G401 (cell line): ENCODE measurements at regions not wholly inside any gene's neighbourhood (a gene's known extent, or its start where the extent isn't known, plus 50 kb on each side); places are given as distances from the start of the nearest gene placed in this dataset.
A peak's percentile ranks its signal among the peaks of the same experiment; 100 is the strongest.
"Not testable (repeated sequence)": the region's sequence is repeated elsewhere in the genome, so short reads cannot be mapped to it uniquely, and the experiment has no call there.

Experiments used
- DNase-seq: peaks from one replicate; pipeline ENCODE4 v3.0.0-alpha.2; 2015; ENCODE audit warnings: low spot score
- in situ Hi-C: cut with HindIII; loops from 2 replicates; pipeline ENCODE4 v1.10.0; 2016; ENCODE audit warnings: low sequenced_read_pairs, mixed read lengths

DNA sequence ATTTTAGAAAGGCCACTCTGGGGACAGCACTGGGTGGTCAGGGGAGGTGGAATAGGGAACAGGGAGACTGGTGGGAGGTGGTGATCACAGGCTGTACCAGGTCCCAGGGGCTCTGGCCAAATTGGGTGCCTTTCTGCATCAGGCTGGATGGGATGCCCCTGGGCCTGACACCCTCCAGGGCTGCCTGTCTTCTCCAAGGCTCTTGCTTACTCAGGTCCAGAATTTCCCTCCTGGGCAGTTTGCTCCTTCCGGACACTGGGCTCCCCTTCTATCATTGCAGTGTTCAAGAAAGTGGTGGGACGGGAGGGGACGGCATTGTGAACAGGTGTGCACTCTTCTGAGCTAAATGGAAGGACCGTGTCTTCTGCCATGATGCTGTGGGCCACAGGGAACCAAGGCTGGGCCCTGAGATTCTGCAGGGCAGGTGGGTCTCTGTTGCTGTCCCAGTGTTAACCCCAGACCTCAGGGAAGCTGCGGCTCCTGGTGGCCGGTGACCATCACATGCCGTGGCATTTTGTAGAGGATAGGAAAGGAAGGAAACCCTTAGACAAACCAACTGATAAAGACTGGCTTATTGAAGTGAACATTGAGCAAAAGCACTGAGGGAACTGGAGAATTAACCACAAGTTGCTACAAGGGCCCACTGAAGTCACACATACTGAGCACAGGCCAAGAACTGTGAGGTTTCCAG lies 93.7 kb upstream of the HS6ST1 start:
- DNase-seq: no peak
- in situ Hi-C loops: no loop called here

DNA sequence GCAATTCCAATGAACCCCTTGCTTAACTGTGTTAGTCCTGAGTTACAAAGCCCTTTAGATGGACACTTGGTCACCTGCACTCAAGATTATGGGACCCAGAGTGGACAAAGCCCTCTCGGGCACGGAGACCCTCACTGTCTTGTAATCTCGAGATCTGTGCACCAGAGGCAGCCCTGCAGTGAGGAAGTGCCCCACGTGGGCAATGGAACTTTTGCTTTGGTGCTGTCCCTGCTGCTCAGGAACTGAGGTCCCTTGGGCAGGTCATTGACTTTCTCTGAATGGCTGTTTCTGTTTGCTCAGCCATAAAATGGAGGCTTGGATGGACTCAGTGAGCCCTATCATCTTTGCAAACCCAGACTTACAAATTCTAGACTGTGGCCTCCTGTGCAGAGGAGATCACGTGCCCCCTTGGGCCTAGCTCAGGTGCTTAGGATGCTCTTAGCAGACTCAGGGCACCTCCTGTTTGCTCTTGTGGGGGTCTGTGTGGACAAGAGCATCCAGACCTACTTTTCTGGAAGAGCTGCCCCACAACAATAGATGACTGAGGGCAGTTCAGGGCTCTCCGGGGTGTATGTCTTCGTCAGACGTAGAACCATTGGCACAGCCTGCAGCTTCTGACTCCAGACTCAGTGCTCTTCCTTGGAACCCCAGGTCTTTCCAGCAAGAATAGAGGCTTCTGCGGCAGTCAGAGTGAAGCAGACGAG lies 94.5 kb upstream of the HS6ST1 start:
- in situ Hi-C loops: no loop called here
- no peak for DNase-seq

DNA sequence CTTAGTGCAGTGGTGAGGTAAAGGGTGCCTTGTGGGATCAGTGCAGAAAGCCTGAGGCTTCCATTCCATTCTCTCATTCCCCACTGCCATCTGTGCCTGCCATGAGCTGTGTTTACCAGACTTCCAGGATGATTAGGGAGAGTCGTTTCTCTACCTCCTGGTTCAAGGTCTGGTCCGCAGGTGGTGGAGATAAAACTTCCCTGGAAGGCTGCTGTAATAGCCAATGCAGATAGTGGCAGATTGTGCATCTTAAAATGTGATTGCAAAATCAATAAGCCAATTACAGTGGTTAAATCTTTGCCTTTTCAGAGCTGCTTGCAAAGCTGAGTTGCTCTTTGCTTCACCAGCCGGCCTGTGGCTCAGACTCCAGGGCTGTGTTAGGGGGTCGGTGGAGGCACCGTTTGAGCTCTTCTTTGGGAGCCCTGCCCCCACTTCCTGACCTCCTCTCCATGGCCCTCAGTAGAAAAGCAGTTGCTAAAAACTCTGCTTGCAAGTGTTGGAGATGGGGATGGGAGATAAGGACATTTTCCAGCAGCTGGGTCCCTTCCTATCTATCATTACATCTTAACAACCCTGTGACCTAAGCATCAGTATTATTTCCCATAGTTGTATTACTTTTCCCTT lies 95.2 kb upstream of the HS6ST1 start:
- in situ Hi-C loops: no loop called here
- no peak for DNase-seq

DNA sequence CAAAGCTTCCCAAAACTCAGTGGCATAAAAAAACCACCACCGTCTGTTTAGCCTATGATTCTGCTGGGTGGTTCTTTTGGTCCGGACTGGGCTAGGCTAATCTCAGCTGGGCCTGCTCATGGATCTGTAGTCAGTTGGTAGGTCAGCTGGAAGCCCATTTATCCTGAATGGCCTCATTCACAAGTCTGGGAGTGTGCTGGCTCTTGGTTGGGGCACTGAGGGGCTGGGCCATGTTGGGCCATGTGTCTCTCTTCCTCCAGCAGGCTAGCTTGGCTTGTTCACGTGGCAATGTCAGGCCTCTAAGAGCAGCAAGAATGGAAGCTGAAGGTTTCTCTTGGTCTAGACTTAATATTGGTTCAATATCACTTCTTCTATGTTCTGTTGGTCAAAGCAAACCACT lies 95.7 kb upstream of the HS6ST1 start:
- no peak for DNase-seq
- in situ Hi-C loops: no loop called here

DNA sequence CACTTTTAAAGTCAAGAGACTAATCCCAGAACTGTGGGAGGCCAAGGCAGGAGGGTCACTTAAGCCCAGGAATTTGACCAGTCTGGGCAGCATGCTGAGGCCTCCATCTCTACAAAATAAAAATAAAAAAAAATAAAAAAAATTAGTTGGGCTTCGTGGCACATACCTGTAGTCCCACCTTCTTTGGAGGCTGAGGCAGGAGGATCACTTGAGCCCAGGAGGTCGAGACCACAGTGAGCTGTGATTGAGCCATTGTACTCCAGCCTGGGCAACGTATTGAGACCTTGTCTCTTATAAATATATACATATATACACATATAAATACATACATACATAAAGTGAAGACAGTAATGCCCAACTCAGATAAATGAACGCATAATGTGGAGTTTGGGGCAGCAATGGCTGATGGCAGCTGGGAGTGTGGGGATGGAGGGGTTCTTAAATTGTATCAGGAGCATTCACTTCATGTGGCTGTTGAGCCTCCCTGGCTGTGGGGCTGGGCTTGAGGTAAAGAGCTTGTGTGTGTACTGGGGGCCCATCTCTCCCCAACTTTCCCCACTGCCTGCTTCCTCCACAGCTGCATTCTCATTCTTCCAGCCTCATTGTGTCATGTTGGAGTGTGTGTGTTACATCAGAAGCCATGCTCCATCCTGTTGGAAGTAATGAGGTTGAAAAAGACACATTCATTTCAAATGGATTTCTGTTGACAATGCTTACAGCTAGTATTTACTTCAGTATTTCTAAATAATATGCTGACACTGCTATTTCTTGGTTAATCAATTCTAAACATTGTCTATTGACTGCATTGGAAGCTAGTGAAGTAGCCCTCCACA lies 96.5 kb upstream of the HS6ST1 start:
- no peak for DNase-seq
- in situ Hi-C loops: no loop called here

DNA sequence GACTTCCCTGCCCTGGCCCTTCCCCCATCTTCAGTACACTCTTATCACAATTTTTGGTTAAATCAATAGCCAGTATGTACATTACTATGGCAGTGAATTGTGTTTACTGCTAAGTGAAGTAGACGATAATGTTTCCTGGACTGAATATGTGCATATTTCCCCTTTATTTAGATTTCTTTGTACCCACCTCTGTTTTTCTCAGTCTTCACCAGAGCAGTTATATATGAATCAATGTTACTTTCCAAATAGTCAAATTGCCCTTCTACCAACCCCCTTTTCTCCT lies 97.1 kb upstream of the HS6ST1 start:
- in situ Hi-C loops: no loop called here
- DNase-seq: no peak

DNA sequence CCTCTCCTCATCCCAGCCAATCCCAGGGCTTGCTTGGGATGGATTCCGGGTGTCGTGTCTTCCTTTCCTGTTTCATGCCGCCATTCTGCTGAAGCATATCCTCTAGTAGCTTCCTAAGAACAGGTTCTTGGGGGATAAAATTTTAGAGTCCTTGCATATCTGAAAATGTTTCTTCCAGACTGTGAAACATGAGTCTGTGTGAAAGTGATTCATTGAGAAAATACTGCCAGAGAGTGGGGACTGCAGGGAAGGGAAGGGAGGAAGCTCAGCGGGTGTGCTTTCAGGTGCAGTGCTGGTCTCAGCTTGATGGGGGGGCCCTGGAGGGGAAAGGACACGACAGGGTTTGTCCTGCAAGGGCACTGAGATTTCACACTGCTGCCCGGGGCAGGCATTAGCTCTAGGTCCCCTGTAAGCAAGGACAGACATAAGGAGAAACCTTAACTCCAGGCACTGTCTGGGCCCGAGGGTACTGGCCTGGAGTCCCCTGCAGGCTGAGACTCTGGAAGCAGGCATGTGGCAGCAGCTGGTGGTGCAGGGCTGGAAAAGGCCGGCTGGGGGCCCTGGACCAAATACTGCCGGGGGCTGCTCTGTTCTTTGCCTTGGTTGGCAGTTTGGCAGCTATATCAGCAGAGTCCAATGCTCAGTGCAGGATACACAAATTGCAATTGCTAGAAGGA lies 97.6 kb upstream of the HS6ST1 start:
- in situ Hi-C loops: no loop called here
- DNase-seq: no peak

DNA sequence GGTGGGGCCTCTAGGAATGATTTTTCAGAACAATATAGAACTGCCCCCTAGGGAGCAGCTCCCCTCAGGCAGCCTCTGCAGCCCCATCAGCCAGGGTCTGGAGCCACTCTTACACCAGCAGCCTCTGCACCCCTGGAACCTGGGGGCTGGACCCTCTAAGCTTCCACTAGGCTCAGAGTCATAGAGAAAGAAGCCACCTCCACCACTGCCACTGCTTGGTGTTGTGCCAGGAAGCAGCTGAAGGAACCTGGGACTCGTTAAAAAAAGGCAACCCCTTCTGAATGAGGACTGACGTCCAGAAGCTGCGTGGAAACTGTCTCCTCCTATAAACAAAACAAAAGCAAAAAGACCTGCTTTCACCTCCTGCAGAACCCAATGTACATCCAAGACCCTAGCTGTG lies 98.1 kb upstream of the HS6ST1 start:
- in situ Hi-C loops: no loop called here
- no peak for DNase-seq

DNA sequence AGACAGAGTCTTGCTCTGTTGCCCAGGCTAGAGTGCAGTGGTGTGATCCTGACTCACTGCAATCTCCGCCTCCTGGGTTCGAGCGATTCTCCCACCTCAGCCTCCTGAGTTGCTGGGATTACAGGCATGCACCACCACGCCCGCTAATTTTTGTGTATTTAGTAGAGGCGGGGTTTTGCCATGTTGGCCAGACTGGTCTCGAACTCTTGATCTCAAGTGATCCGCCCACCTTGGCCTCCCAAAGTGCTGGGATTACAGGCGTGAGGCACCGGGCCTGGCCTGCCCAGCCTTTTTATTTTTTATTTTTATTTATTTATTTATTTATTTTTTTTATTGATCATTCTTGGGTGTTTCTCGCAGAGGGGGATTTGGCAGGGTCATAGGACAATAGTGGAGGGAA lies 98.6 kb upstream of the HS6ST1 start:
- DNase-seq, in situ Hi-C loops: not testable (repeated sequence)

DNA sequence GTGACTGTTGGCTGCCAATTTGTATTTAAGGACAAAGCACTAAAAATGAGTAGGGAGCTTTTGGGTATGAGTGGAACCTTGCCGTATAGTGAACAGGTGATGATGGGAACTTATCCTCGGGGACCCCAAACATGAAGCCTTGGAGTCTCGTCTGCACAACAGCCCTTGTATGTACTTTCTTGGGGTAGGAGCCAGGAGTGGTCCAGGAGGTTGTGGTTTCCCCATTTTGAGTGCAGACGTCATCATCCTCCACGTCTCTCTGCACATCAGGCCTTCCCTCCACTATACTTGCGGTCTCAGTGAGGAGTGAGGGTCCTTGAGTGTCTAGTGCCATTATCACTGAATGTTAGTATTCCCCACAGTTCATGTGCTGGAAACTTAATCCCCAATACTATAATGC lies 101.5 kb upstream of the HS6ST1 start:
- in situ Hi-C loops: no loop called here
- no peak for DNase-seq

DNA sequence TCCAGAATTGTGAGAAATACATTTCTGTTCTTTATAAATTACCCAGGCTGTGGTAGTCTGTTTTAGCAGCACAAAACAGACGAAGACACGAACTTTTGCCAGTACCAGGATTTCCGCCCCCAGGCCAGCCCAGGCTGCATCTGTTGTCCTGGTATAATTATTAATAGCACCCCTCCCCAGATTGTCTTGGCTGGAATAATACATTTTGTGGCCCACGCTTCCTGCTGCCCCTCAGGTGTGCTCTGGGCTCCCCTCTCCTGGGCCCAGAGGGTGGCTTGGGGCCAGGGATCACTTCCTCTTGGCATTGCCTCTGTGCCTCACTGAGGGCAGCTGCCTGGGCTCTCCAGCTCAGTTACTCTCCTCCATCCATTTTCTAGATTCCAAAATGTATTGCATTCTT lies 102.1 kb upstream of the HS6ST1 start:
- DNase-seq: peak; percentile 46
- in situ Hi-C loops: no loop called here

DNA sequence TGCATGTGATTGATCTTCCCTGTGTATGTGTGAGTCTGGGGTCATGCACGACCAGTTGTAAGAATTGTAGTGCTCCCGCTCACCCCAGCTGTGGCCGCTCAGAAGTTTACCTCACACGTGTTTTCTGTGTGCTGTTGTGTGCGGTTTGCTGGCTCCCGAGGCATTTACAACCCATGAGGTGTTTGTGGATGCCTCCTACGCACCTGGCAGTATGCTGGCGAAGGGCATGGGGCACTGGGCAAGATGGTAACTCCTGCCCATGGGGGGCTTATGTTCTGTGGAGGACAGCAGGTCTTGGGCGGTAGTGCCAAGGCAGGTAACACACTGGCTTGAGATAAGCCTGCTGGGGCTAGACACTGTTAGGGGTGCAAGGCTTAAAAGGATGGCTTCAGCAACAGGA lies 102.6 kb upstream of the HS6ST1 start:
- no peak for DNase-seq

DNA sequence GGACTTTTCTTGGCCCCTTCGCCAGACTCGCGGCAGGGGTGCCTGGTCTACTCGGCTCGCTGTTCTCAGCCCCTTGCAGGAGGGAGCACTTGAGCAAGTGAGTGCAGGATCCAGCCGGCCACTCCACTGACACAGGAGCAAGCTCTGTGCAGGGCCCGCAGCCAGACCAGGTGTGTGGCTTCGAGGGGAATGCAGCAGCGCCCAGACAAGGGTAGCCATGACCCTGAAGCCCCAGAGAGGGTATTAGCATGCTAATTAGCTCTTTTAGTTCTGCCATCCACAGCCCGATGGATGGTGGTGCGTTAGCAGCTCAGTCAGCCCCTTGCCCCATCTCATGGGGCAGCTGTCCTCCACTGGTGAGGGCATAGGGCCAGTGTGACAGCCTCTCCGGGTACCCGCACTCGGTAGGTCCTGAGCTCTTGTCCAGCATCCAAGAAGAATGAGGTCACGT lies 103.2 kb upstream of the HS6ST1 start:
- in situ Hi-C loops: no loop called here
- no peak for DNase-seq

More for the DNA sequence above, 102.6 kb upstream of the HS6ST1 start:
- in situ Hi-C loops: no loop called here

DNA sequence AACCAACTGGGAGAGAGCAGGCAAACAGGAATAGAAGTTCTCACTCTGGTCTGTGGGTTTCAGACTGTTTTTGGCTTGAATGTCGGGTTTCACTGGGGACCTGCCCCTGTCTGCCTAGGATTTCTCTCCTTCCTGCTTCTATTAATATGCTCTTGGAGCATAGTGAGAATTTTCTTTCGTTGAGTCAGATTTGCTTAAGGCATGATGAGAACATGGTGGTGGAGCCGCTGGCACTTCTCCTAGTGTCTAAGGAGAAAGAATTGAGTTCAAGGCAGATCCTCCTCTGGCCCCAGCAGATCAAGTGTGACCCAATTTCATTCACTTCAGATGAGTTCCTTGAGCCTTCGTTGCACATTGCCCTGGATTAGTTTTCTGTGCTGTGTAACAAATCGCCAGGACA lies 103.9 kb upstream of the HS6ST1 start:
- DNase-seq: no peak
- in situ Hi-C loops: no loop called here

DNA sequence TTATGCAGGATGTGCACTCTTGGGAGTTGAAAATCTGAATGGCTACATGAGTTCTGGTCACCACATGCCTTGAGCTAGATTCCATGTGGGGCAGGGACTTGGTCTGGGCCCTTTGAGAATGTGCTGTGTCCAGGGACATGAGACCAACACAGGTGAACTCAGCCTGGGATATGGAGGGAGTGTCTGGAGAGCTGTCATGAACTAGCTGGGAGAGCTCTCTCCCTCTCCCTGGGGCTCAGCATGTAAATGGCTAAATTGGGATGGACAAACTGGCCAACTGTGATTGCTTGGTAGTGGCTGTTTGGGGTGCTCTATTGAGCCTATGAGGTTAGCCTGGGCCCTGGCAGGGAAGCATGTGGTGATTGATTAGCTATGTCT lies 105.1 kb upstream of the HS6ST1 start:
- in situ Hi-C loops: no loop called here
- no peak for DNase-seq

DNA sequence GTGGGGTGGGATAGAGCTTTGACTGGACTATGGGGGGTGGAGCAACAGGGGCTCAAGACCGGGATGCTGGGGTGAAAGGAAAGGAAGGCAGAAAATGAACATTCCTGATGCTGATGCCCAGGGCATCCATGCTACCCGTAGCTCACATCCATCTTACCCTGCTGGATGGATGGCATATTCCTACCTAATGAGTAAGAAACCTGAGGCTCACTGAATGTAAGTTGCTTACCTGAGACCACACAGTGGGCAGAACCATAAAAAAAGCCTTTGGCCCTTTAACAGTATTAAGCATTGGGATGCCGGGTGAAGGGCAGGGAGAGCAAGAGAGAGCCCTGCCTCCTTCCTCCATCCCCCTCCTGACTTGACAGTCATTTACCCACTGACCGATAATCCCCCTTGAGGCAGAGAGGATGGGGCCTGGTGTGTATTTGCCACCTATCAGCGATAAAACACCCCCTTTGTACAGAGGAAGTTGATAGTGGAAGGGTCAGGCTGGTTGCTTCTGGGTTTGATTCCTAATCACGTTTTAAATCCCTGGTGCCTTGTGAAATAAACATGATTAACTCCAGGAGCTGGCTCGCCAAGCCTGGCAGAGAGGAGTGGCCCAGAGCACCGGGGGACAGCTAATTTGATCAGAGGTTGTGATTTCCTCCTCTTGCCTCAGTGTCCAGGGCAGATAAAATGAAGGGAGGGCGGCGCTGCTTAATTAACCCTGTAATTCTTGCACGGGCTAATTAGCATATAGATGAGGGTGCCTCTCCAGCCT lies 105.9 kb upstream of the HS6ST1 start:
- no peak for DNase-seq
- in situ Hi-C loops: no loop called here

DNA sequence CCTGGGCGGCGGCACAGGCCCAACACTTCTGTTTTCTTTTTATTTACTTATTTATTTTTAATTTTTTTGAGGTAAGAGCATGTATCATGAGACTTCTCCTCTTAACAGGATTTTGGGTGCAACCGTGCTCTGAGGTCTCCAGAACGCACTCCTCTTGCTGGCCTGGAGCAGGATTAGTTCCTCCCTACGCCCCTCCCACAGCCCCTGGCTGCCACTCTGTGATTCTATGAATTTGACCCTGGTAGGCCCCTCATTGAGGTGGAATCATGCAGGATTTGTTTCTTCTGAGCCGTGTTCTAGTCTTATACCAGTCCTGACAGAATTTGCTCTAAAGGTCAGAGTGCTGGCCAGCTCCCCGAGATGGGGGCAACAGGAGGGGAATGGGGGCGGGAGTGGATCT lies 106.5 kb upstream of the HS6ST1 start:
- no peak for DNase-seq
- in situ Hi-C loops: no loop called here

DNA sequence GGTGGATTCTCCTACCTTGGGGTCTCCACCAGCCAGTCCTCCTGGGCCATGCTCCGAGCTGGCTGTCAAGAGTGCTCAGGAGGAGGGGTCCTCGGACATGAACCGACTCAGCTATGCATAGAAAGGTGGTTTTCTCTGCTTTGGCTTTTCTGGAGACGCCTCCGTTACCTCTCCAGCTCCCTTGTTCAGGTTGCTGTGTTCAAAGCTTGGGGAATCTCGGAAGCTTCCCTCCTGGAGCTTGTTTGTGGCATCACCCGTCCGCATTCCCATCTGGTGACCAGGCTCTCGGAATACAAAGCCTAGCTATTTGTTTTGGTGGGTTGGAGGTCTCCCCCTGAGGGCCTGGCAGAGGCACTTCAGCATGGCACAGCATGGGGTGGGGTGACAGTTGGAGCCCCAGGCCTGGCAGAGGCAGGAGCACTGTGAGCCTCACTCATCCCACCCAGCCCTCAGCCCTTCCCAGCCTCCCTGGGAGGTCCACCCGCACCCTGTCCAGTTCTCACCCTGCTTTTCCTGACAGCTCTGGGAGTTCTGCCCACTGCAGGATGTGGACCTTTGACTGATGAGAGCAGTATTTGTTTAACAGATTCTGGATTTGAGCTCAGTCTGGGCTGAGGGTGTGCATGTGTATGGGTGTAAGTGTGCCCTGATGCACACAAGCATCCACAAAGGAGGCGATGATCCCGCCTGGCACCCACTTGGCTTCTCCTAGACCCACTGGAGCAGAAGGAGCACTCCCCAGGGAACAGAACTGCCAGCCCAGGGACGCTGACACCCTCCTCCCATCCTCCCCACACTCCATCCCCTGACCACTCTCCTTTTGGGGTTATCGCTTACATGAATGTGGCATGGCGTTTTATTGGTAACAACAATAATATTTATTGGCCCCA lies 107.3 kb upstream of the HS6ST1 start:
- in situ Hi-C loops: no loop called here
- DNase-seq: no peak
